Endodermal cell (in vitro differentiated cells): ENCODE measurements at regions not wholly inside any gene's neighbourhood (a gene's known extent, or its start where the extent isn't known, plus 50 kb on each side); places are given as distances from the start of the nearest gene placed in this dataset.

Experiments used
- DNase-seq: peaks from one replicate; pipeline ENCODE4 v3.0.0-alpha.2; 2017
- H3K27ac ChIP-seq: 2 replicates; pipeline ENCODE4 v1.5.1; 2013; ENCODE audit warnings: mild to moderate bottlenecking, low read depth, low read length, moderate library complexity
- H3K27me3 ChIP-seq: 2 replicates; pipeline ENCODE4 v1.6.1; 2013; ENCODE audit warnings: mild to moderate bottlenecking, low read length, moderate library complexity; ENCODE audit not compliant: insufficient read depth, control insufficient read depth, poor library complexity, severe bottlenecking
- H3K36me3 ChIP-seq: 2 replicates; pipeline ENCODE4 v1.7.0; 2013; ENCODE audit warnings: mild to moderate bottlenecking, low read length, moderate library complexity; ENCODE audit not compliant: control insufficient read depth, insufficient read depth
- H3K4me1 ChIP-seq: one replicate; pipeline ENCODE4 v1.7.0; 2013; ENCODE audit warnings: low read length; ENCODE audit not compliant: control insufficient read depth, insufficient read depth
- H3K4me3 ChIP-seq: 2 replicates; pipeline ENCODE4 v1.5.1; 2013; ENCODE audit warnings: mild to moderate bottlenecking, low read length, moderate library complexity
- H3K9ac ChIP-seq: 2 replicates; pipeline ENCODE4 v1.6.1; 2013; ENCODE audit warnings: mild to moderate bottlenecking, low read length, moderate library complexity; ENCODE audit not compliant: poor library complexity, severe bottlenecking; ENCODE audit errors: extremely low read depth
- H3K9me3 ChIP-seq: 2 replicates; pipeline ENCODE4 v1.6.1; 2013; ENCODE audit warnings: mild to moderate bottlenecking, low read length, moderate library complexity; ENCODE audit not compliant: control insufficient read depth
- H3K27ac Mint-ChIP-seq: 2 replicates; pipeline ENCODE4 v1.8.0; 2020; ENCODE audit warnings: mixed read lengths
- H3K27me3 Mint-ChIP-seq: 2 replicates; pipeline ENCODE4 v1.8.0; 2021; ENCODE audit warnings: mild to moderate bottlenecking, mixed read lengths; ENCODE audit not compliant: insufficient read depth
- H3K36me3 Mint-ChIP-seq: 2 replicates; pipeline ENCODE4 v1.8.0; 2020; ENCODE audit warnings: low read depth, mixed read lengths
- H3K4me1 Mint-ChIP-seq: 2 replicates; pipeline ENCODE4 v1.8.0; 2020; ENCODE audit warnings: mixed read lengths
- H3K4me3 Mint-ChIP-seq: 2 replicates; pipeline ENCODE4 v1.8.0; 2020; ENCODE audit warnings: mild to moderate bottlenecking, moderate library complexity, mixed read lengths
- H3K9me3 Mint-ChIP-seq: 2 replicates; pipeline ENCODE4 v1.8.0; 2020; ENCODE audit warnings: mild to moderate bottlenecking, mixed read lengths
- CTCF ChIP-seq: fragments of 200-600 bp; sonication (generic); conservative IDR thresholded peaks from 2 replicates; pipeline ENCODE4 v1.5.0; 2021; ENCODE audit warnings: antibody characterized with exemption, mild to moderate bottlenecking
- WGBS, 2 experiments: methylation state at CpG; one replicate each; pipeline versions ENCODE4 v1.1.5 to v1.1.7; 2013; ENCODE audit warnings: missing lambda C conversion rate in 2 of 2, mixed read lengths in 1 of 2; ENCODE audit not compliant: insufficient coverage in 1 of 2, insufficient read length in 1 of 2; 5-methylcytosine and 5-hydroxymethylcytosine counted together

GRCh38 chr2:237260686-237261085 lies 153.3 kb downstream of the COL6A3 start:
- no peaks in the 10 kb centered on the region for H3K9me3 Mint-ChIP-seq
- Histone ChIP-seq H3K27ac (no peak overlapping the region), H3K4me1 (peaks cover 4% of the 10 kb centered on the region), H3K27me3 (no peaks in the 10 kb centered on the region), H3K36me3 (no peaks in the 10 kb centered on the region), H3K9me3 (no peaks in the 10 kb centered on the region), H3K9ac (no peak overlapping the region), H3K4me3 (no peak overlapping the region)
- no peaks in the 10 kb centered on the region for H3K27me3 Mint-ChIP-seq
- no peak for DNase-seq
- no peak for TF ChIP-seq CTCF
- WGBS, 2 experiments: 88 to 93% methylated on average over 3 to 4 of the region's 4 CpGs
- H3K4me3 Mint-ChIP-seq: no peak overlapping the region
- peaks cover 2% of the 10 kb centered on the region for H3K4me1 Mint-ChIP-seq
- no peaks in the 10 kb centered on the region for H3K36me3 Mint-ChIP-seq
- no peak overlapping the region for H3K27ac Mint-ChIP-seq

GRCh38 chr2:237261327-237261726 lies 152.6 kb downstream of the COL6A3 start:
- no peak for TF ChIP-seq CTCF
- Mint-ChIP-seq H3K4me1 (peaks cover 2% of the 10 kb centered on the region), H3K27me3 (no peaks in the 10 kb centered on the region), H3K27ac (no peak overlapping the region), H3K9me3 (no peaks in the 10 kb centered on the region), H3K36me3 (no peaks in the 10 kb centered on the region), H3K4me3 (no peak overlapping the region)
- DNase-seq: no peak
- no peaks in the 10 kb centered on the region for H3K36me3 ChIP-seq
- no peaks in the 10 kb centered on the region for H3K27me3 ChIP-seq
- 81 to 91% methylated on average over 2 to 3 of the region's 3 CpGs for WGBS, 2 experiments
- peaks cover 4% of the 10 kb centered on the region for H3K4me1 ChIP-seq
- H3K9ac ChIP-seq: no peak overlapping the region
- no peak overlapping the region for H3K27ac ChIP-seq
- no peak overlapping the region for H3K4me3 ChIP-seq
- no peaks in the 10 kb centered on the region for H3K9me3 ChIP-seq

DNA sequence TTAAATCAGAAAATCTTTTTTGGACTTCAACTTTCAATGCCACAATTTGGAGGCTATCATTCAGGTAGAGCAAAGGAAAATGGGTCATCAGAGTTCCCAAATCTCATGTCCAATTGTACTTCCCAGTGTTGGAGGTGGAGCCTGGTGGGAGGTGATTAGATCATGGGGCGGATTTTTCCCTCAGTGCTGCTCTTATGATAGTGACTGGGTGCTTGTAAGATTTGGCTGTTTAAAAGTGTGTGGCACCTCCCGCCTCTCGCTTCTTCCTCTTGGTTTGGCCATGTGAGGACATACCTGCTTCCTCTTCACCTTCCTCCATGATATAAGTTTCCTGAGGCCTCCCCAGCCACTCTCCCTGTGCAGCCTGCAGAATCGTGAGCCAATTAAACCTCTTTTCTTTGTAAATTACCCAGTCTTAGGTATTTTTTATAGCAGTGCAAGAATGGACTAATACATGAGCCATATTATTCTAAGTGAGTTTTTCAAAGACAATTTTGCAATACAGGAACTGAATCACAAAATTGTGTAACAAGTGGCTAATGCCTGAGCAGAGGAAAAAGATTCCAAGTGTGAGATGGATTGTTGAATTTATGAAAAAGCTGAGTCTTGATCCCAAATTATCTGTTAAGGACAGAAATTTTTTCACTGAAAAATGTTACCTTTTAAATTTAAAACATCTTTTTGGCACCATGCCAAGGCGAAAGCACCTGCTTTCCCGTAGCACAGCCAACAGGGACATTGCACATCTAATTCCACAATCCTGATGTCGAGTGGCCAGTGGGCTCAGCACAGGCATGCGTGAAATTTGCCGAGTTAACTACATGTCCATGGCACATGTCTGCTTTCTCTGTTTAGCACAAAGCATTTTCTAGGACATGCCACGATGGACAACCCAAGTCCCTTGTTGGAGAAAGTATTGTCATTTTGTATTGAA lies 150.9 kb downstream of the COL6A3 start:
- Histone ChIP-seq H3K9me3 (no peaks in the 10 kb centered on the region), H3K9ac (no peak overlapping the region), H3K4me1 (peaks cover 4% of the 10 kb centered on the region), H3K27me3 (no peaks in the 10 kb centered on the region), H3K27ac (no peak overlapping the region), H3K4me3 (no peak overlapping the region), H3K36me3 (no peaks in the 10 kb centered on the region)
- H3K4me3 Mint-ChIP-seq: no peak overlapping the region
- WGBS, 2 experiments: 93 to 94% methylated on average over 7 to 10 of the region's 10 CpGs
- no peak overlapping the region for H3K27ac Mint-ChIP-seq
- H3K9me3 Mint-ChIP-seq: no peaks in the 10 kb centered on the region
- H3K27me3 Mint-ChIP-seq: no peaks in the 10 kb centered on the region
- no peaks in the 10 kb centered on the region for H3K36me3 Mint-ChIP-seq
- H3K4me1 Mint-ChIP-seq: peaks cover 2% of the 10 kb centered on the region
- DNase-seq: no peak
- TF ChIP-seq CTCF: no peak
